ENCODE measurements at regions not wholly inside any gene's neighbourhood (a gene's known extent, or its start where the extent isn't known, plus 50 kb on each side); places are given as distances from the start of the nearest gene placed in this dataset.
A peak's percentile ranks its signal among the peaks of the same experiment; 100 is the strongest.

DNA sequence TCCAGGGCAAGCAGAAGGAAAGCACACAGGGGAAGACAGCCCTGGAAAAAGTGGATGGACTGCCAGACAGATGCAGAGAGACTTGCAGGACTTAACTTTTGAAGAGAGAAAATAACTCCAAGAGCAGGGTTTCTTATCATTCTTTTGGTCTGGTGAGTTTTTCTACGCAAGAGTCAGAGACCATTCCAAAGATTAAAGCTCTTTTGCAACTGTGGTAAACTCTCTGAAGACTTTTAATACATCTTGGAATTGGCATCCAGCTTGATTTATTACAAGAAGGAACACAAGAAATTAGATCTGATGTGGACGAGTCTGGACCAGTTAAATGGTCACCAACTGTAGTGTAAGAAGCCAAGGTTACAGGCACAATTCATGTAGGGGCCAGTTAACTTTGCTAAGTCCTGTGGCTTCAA is 153.4 kb downstream of the SIPA1L2 start:
- DNase-seq, result no peak

DNA sequence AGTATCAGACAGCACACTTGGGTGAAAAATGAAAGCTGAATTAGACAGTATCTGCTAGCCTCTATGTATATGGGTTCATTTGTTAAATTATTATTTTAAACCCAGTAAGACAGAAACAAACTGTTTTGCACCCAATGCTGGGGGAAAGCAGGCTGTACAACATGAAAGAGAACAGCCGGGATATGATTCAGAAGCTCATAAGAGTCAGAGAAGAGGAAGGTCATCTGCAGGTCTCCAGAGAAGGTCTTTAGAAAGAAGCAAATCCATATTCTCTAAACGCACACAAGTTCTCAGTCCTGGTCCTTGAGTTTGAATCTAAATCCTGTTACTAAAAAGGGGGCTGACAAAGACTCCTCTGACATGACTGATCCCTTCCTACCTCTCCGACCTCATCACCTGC is 155.1 kb downstream of the SIPA1L2 start:
- no peak for DNase-seq

DNA sequence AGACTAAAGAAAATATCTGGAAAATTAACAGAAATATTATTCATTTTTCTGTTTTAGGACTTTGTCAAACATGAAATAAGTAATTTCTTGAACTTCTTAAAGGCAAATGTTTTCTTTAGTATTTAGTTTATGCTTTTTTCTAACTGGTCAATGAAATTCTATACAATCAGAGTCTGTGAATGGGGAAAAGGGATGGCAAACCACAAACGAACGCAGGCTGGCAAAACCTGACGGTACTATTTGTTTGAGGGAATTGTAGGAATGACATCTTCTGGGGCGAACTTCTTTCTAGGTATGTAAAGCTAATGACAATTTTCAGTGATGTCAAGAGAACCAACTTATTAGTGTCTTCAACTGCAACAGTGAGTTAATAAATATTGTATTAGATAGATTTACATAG is 156.0 kb downstream of the SIPA1L2 start:
- DNase-seq, result no peak

DNA sequence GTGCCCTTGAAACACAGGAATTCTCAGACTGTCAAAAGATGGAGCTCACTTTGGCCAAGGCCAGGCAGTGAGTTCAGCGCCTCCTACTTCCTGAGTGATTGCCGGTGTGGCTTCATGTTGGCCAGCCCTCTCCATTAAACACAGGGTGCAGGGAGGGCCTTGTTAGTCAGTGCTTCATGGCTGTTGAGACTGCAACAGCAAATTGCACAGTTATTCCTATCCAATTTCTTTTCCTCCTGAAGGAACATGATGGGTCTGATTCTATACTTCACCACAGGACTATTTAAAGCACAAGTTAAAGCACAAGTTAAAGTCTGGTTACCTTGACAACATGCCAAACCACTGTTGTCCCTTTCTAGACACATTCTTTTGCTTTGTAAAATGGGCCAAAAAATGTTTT is 156.6 kb downstream of the SIPA1L2 start:
- peak; percentile 85 for DNase-seq

DNA sequence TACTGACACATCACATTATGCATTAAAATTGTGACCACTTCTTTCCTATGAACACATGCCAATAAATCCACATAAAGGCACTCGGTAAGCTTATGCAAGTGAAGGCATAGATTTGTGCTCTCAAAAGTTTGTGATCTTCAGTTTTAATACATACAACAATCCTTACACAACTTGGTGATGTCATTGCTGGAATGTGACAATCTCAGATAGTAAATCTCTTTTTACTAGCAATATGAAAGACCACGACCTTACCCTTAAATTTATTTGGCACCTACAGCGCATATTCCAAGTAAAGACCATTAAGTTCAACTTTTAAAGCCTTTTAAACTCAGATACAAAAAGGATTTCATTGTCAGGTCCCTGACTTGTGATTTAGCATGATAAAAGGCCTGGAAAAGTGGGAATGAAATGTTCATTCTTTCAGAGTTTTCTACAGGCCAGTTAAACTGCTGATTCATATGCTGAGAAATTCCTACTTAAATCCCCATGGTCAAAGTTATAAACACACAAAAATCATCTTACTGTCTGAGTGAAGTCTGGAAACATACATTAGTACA is 157.4 kb downstream of the SIPA1L2 start:
- DNase-seq, result peak; percentile 77

- no peak for DNase-seq
Measured at GRCh38 chr1:232471250-232471649, 158.7 kb downstream of the SIPA1L2 start.

GRCh38 chr1:232470711-232471110 is 159.2 kb downstream of the SIPA1L2 start:
- no peak for DNase-seq

GRCh38 chr1:232468249-232468648 is 161.7 kb downstream of the SIPA1L2 start:
- no peak for DNase-seq

GRCh38 chr1:232467073-232467760 is 162.7 kb downstream of the SIPA1L2 start:
- DNase-seq, result no peak

- no peak for DNase-seq
Measured at GRCh38 chr1:232464325-232464724, 165.6 kb downstream of the SIPA1L2 start.

DNA sequence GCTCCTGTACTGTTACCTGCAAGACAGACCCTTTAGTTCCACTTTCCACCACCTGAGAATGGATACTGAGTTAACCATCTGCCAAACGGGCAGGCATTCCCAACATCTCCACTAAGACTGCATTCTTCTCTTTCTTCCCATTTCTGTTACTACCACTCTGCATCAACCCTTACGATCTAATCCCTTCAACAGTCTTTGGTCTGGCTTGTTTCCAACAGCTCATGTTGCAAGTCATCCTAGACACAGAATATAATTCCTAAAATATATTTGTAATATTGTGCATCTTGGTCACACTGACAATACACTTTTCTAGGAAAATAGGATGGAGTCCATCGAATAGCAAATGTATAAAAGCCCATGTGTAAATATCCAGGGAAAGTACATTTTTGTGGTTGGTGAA is 166.7 kb downstream of the SIPA1L2 start:
- peak; percentile 60 for DNase-seq

GRCh38 chr1:232462213-232462612 is 167.7 kb downstream of the SIPA1L2 start:
- DNase-seq, result peak; percentile 38

DNA sequence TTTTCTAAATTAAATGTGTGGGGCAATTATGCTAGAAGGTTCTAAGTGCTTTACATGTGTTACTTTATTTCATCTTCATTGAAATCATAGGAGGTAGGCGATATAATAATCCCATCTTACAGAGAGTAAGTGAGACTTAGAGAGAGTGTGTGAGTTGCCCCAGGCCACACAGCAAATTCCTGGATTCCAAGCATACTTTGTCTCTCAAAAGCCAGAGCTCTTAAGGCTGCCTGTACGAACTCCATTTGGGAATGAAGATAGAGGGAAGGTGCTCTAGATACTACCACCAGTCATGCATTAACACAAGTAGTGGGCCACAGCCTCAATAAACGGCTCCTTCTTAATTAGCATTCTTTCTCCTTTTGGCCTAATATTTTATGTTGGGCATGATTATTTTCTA is 170.1 kb downstream of the SIPA1L2 start:
- DNase-seq, result peak; percentile 53

DNA sequence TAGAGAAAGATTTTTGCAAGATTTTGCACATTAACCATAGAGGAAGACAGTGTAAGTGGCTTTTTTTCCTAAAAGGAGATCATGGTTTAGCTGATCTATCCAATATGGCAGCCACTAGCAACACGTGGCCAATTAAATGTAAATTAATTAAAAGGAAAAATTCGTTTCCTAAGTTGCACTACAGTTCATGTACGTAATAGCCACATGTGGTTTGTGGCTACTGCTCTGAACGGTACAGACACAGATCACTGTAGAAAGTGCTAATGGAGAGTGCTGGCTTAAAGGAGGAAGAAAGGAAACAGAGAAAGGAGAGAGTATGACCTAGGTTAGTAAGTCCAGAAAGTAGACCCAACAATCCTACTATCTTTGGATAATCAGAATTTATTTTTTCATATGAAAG is 170.8 kb downstream of the SIPA1L2 start:
- DNase-seq, result no peak

- no peak for DNase-seq
Measured at GRCh38 chr1:232457595-232457994, 172.3 kb downstream of the SIPA1L2 start.

GRCh38 chr1:232456714-232457113 is 173.2 kb downstream of the SIPA1L2 start:
- no peak for DNase-seq

- no peak for DNase-seq
Measured at GRCh38 chr1:232454227-232454886, 175.6 kb downstream of the SIPA1L2 start.

DNA sequence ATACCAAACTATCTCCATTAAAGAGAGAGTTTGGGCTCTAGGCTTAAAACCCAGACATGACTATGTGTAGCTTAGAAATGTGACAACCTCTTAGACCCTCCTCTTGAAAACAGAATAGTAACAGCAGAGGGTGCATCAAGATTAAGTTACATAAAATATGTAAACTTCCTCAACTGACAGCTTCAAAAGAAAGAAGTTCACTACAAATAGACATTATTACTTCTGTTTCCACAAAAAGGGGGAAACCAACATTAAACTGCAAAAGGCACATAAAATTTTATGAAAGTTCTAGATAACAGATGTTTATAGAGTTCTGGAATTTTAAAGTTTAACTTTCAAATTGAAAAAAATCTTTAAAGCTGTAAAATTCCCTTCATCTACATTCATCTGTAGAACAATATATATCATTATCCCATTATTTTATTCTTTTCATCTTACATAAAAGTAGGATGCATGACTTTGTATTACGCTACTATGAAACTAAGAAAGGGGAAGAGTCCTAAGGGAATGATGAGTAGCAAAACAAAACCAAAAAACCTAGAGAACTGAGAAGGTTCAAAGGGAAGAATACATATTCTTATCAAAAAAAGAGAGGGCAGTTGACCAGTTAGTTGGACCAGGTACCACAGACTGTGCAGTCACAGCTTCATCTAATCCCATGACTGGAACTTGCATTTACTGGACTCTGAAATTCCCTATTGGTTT is 177.0 kb downstream of the SIPA1L2 start:
- DNase-seq, result no peak

DNA sequence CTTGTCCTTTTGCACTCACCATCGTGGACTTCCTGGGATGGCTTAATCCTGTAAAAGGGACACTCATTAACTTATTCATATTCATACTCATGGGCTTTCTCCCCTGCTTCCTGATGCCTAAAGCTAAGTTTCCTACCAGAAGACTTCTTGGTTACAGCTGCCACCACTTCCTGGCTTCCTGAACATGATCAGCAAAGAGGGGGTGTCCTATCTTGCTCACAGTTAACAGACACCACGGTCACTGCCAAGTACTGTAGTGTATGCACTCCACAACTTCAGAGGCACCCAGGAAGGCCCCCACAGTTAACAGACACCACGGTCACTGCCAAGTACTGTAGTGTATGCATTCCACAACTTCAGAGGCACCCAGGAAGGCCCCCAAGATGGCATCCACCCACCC is 177.8 kb downstream of the SIPA1L2 start:
- no peak for DNase-seq

DNA sequence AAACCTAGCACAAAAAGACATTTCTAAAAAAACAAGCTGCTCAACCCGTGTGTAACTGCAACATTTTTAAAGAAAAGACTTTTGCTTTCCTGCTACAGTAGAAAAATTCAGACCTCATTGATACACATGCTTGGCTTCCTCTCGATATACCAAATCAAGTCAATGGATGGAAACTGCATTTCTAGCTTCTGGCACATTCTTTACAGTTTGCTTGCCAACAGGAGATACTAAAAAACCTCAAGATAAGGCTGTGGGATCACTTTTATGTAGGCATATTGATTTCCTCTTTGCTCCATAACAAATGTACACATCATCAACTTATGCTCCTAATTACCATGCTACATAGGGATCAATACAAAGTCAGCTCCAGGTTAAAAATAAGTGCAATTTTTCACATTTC is 178.4 kb downstream of the SIPA1L2 start:
- DNase-seq, result no peak

DNA sequence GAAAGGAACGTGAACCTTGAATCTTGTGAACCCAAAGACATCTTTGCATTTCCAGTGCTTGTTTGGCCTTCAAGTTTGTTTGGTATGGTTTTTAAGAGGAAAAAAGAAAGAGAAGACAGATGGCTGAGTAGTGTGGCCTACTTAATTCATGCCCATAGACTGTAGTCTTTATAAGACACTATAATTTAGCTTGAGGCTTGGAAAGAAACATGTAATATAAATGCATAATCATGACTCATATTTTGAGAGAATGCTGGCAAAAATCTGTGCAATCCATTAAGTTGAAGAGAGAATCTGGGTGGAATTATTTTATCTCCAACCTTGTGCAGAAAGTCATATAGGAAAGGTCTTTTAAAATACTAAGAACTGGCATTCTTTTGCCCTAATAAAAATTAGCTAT is 179.3 kb downstream of the SIPA1L2 start:
- DNase-seq, result peak; percentile 54

DNA sequence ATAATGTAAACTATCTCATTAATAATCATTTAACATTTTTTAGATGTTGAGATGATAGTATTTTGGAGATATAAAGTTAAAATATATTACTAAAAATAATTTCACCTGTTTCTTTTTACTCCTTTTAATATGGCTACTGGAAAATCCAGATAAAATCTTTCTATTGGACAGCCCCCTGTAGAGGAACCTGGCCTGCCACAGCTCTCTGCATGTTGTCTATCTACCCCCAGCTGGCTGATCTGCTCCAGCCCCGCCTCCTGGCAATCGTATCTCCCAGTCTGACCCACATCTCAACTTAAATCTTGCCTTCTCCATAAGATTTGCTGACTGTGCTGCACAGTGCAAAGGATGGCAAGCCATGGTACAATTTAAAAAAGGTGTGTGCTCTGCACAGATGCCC is 182.8 kb downstream of the SIPA1L2 start:
- DNase-seq, result no peak

DNA sequence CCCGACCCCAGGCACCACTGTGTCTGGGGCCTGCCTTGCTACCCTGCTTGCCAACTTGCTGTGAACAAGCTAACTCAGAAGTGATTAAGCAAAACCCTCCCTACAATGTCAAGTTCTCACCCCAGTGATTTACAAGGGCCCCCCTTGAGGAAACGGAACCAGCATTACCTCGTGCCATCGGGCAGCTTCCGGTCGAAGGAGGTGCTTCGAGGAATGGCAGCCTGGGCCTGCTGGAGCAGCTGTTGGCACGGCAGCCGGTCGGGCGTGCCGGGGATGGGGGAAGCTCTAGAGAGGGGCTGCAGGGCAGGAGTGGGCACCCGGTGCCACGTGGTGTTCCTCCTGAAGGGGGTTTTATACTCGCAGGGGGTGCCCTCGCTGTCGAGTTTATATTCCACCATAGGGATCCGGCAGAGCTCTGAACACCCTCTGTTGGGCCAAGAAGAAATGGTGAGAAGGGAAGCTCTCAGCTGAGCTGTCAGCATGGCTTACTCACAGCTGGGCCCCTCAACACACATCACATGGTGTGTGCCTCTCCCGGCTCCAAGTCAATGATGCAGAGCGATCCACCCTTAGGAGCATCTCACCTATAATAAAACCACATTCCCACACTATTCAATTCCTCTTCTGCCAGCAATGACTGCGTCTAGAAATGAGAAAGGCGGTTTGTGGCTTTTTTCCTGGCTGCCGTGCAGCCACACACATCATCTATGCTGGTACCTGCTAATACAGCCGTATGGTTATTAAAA is 184.4 kb downstream of the SIPA1L2 start:
- no peak for DNase-seq
